Spinal cord (tissue), 9 donors: ENCODE measurements at regions not wholly inside any gene's neighbourhood (a gene's known extent, or its start where the extent isn't known, plus 50 kb on each side); places are given as distances from the start of the nearest gene placed in this dataset.

ENCODE experiments used
- DNase-seq, 6 donors: peaks; one replicate each; pipeline versions ENCODE4 v3.0.0 to v3.0.0-alpha.2; 2013 to 2015; ENCODE audit warnings: low spot score in 6 of 6, low read depth in 4 of 6
- H3K27ac ChIP-seq: one replicate; pipeline ENCODE4 v1.5.1; 2013; ENCODE audit warnings: low read depth, low read length, control low read depth
- H3K27me3 ChIP-seq: one replicate; pipeline ENCODE4 v1.6.1; 2013; ENCODE audit warnings: low read length; ENCODE audit not compliant: control insufficient read depth, insufficient read depth
- H3K36me3 ChIP-seq: one replicate; pipeline ENCODE4 v1.6.1; 2013; ENCODE audit warnings: low read length; ENCODE audit not compliant: control insufficient read depth, insufficient read depth
- H3K4me1 ChIP-seq: one replicate; pipeline ENCODE4 v1.6.1; 2013; ENCODE audit warnings: low read length; ENCODE audit not compliant: control insufficient read depth, insufficient read depth
- H3K4me3 ChIP-seq: one replicate; pipeline ENCODE4 v1.5.1; 2013; ENCODE audit warnings: low read depth, low read length, control low read depth
- H3K9me3 ChIP-seq: one replicate; pipeline ENCODE4 v1.6.1; 2013; ENCODE audit warnings: low read length; ENCODE audit not compliant: control insufficient read depth, insufficient read depth
- WGBS: methylation state at CpG from one replicate; pipeline ENCODE4 v1.1.5; 2013; ENCODE audit warnings: missing lambda C conversion rate; ENCODE audit not compliant: insufficient coverage; 5-methylcytosine and 5-hydroxymethylcytosine counted together
- donor health status: healthy.

DNA sequence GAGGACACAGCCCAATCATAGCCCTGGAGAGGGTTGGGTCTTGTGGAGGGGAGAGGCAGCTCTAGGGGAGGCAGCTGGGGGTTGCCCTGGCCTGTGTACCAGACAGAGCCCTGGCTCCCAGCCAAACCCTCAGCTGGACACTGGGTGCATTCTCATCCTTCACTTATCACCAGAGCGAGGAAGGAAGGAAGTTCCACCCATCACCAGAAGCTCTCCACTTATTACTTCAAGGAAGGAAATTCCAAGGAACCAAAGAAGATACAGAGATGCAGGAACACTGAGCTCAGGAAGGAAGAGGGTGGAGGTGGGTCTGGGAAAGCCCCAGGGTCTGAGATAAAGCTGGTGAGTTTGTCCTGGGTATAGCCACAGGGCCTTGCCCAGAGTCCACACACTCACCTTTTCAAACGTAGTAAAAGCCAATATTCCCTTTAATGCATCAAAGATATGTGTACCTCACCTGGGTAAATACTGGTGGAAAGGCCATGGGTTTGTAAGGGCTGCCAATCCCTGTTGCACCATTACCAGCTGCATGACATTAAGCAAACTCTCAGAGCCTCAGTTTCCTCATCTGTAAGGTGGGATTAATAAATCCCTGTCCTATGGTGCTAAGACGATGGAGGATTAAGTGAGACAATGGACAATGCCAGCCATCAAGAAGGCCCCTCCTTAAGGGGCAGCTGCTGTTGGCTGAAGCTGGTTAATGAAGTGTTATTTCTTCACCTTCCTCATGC, 109.7 kb upstream of the NAA20 start:
- H3K27ac ChIP-seq: no peak overlapping the region
- no CpG with 5 or more reads among the region's 3 CpGs for WGBS
- no peaks in the 10 kb centered on the region for H3K9me3 ChIP-seq
- DNase-seq: no peak
- no peak overlapping the region for H3K4me3 ChIP-seq
- H3K27me3 ChIP-seq: no peaks in the 10 kb centered on the region
- H3K36me3 ChIP-seq: peaks cover 5% of the 10 kb centered on the region
- no peaks in the 10 kb centered on the region for H3K4me1 ChIP-seq

GRCh38 chr20:19908576-19908975, 108.6 kb upstream of the NAA20 start:
- H3K36me3 ChIP-seq: peaks cover 5% of the 10 kb centered on the region
- H3K9me3 ChIP-seq: no peaks in the 10 kb centered on the region
- DNase-seq: no peak
- H3K27me3 ChIP-seq: no peaks in the 10 kb centered on the region
- H3K4me1 ChIP-seq: no peaks in the 10 kb centered on the region
- no peak overlapping the region for H3K4me3 ChIP-seq
- 100% methylated on average over 1 of the region's 4 CpGs for WGBS
- H3K27ac ChIP-seq: no peak overlapping the region

- WGBS: 64% methylated on average over 4 of the region's 4 CpGs
- Histone ChIP-seq H3K27ac (no peak overlapping the region), H3K27me3 (no peaks in the 10 kb centered on the region), H3K4me3 (no peak overlapping the region), H3K36me3 (peaks cover 5% of the 10 kb centered on the region), H3K9me3 (no peaks in the 10 kb centered on the region), H3K4me1 (no peaks in the 10 kb centered on the region)
- no peak for DNase-seq
Observed at GRCh38 chr20:19909725-19910124, 107.4 kb upstream of the NAA20 start.

DNA sequence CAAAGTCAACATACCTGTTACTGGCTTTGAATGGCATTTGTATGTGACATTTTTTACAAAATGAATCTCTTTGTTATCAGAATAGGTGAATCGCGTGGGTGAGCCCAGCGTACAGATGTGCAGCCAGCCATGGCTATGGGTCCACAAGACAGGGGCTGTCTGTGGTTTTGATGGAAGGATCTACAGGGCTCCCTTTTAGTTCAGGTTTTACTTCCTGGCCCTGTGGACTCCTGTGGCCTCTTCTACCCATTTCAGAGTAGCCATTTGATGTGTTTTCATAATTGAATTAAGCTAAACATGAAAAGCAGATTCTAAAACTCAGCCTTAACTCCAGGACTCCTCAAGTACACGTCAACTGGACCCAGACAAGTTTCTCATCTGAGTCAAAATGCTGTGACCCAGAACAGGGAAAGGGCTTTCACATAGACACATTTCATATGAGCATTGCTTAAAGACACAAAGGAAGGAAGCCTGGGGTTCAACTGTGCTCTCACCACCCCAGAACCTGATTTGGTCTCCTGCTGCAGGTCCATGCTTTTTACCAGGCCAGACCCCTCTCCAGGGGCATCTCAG, 105.3 kb upstream of the NAA20 start:
- no peaks in the 10 kb centered on the region for H3K9me3 ChIP-seq
- no peak for DNase-seq
- peaks cover 4% of the 10 kb centered on the region for H3K4me1 ChIP-seq
- peaks cover 4% of the 10 kb centered on the region for H3K36me3 ChIP-seq
- 90% methylated on average over 1 of the region's 4 CpGs for WGBS
- H3K27ac ChIP-seq: no peak overlapping the region
- H3K4me3 ChIP-seq: no peak overlapping the region
- H3K27me3 ChIP-seq: no peaks in the 10 kb centered on the region

DNA sequence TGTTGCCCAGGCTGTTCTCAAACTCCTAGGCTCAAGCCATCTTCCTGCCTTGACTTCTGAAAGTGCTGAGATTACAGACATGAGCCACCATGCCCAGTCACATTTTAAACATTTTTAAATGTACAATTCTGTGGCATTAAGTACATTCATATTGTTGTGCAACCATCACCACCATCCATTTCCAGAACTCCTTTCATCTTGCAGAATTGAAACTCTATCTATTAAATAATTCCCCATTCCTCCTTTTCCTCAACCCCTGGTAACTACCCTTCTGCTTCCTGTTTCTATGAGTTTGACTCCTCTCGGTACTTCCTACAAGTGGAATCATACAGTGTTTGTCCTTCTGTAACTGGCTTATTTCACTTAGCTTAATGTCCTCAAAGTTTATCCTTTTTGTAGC, 103.8 kb upstream of the NAA20 start:
- no peaks in the 10 kb centered on the region for H3K36me3 ChIP-seq
- no peak overlapping the region for H3K27ac ChIP-seq
- no peaks in the 10 kb centered on the region for H3K9me3 ChIP-seq
- H3K27me3 ChIP-seq: no peaks in the 10 kb centered on the region
- H3K4me1 ChIP-seq: peaks cover 4% of the 10 kb centered on the region
- DNase-seq: no peak
- WGBS: no CpG with 5 or more reads among the region's 1 CpG
- no peak overlapping the region for H3K4me3 ChIP-seq

GRCh38 chr20:19913927-19914614, 103.1 kb upstream of the NAA20 start:
- H3K9me3 ChIP-seq: no peaks in the 10 kb centered on the region
- H3K27ac ChIP-seq: no peak overlapping the region
- no peak overlapping the region for H3K4me3 ChIP-seq
- H3K27me3 ChIP-seq: no peaks in the 10 kb centered on the region
- H3K36me3 ChIP-seq: no peaks in the 10 kb centered on the region
- H3K4me1 ChIP-seq: peaks cover 6% of the 10 kb centered on the region
- no peak for DNase-seq
- WGBS: 94% methylated on average over 2 of the region's 10 CpGs

DNA sequence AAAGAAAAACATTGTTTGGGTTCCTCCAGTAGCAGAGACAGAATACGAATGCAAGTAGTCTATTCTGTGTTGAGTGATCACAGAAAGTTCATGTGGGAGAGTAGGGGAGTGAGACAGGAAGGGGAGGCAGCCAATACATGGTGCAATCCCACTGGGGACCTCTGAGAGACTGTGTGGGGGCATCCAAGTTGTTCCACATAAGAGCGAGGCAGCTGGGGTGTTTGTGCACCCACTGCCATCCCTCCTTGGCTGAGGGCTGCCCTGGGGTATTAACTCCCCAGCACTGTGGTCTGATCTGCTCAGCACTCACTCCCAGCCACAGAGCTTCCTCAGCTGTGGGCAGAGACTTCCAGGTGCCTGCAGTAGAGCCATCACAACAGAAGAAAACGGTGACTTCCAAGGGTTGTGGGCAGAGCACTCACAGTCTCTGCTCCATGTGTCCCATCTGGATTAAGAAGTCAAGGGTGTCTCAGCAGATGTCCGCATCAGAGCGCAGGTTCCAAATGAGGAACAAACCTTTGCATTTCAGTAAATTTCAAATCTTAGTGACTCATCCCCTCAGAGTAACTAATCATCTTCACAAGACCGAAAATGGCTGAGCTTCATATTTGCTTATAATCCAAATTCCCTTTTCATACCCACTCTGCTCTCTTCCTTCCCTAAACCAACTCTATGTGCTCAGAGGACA, 101.9 kb upstream of the NAA20 start:
- Histone ChIP-seq H3K27me3 (no peaks in the 10 kb centered on the region), H3K36me3 (no peaks in the 10 kb centered on the region), H3K4me3 (no peak overlapping the region), H3K4me1 (peaks cover 6% of the 10 kb centered on the region), H3K27ac (no peak overlapping the region), H3K9me3 (no peaks in the 10 kb centered on the region)
- no peak for DNase-seq
- 80% methylated on average over 6 of the region's 6 CpGs for WGBS

GRCh38 chr20:19916531-19917485, 100.4 kb upstream of the NAA20 start:
- H3K4me1 ChIP-seq: peaks cover 9% of the 10 kb centered on the region
- peak in 2 of 6 donors; percentile 57 to 74 for DNase-seq
- no peaks in the 10 kb centered on the region for H3K36me3 ChIP-seq
- H3K27me3 ChIP-seq: no peaks in the 10 kb centered on the region
- WGBS: 56% methylated on average over 6 of the region's 12 CpGs
- no peak overlapping the region for H3K4me3 ChIP-seq
- H3K27ac ChIP-seq: no peak overlapping the region
- H3K9me3 ChIP-seq: no peaks in the 10 kb centered on the region

DNA sequence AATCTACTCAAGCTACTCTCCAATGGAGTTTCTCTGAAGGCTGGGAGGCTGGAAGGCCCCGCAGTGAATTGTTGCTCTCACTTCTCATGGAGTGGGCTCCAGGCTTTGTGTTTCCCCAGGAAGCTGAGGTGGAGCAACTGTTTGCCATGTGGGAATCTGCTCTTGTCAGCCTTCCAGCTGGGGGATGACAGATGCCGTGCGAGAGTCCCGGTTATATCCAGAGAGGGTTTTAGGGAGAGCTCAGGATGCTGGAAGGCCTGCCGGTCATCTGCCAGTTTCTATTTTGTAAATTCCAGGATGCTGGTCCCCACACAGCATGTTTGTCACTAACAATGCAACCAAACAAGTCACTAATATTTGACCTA, 98.2 kb upstream of the NAA20 start:
- no peak overlapping the region for H3K27ac ChIP-seq
- peak in 1 of 6 donors; percentile 60 for DNase-seq

More for the DNA sequence above, 98.2 kb upstream of the NAA20 start:
- no peaks in the 10 kb centered on the region for H3K27me3 ChIP-seq
- no peaks in the 10 kb centered on the region for H3K9me3 ChIP-seq
- peaks cover 9% of the 10 kb centered on the region for H3K4me1 ChIP-seq
- 37% methylated on average over 3 of the region's 5 CpGs for WGBS
- no peak overlapping the region for H3K4me3 ChIP-seq
- no peaks in the 10 kb centered on the region for H3K36me3 ChIP-seq
